Stimulated activated CD8-positive, alpha-beta memory T cell treated with anti-CD3 and anti-CD28 coated beads, Interleukin-15, amount 100 ng/mL, for 24 hours (primary cell): ENCODE measurements at regions not wholly inside any gene's neighbourhood (a gene's known extent, or its start where the extent isn't known, plus 50 kb on each side); places are given as distances from the start of the nearest gene placed in this dataset.

Experiments used
- DNase-seq: peaks from one replicate; pipeline ENCODE4 v3.0.0-alpha.2; 2020; ENCODE audit warnings: low read depth

DNA sequence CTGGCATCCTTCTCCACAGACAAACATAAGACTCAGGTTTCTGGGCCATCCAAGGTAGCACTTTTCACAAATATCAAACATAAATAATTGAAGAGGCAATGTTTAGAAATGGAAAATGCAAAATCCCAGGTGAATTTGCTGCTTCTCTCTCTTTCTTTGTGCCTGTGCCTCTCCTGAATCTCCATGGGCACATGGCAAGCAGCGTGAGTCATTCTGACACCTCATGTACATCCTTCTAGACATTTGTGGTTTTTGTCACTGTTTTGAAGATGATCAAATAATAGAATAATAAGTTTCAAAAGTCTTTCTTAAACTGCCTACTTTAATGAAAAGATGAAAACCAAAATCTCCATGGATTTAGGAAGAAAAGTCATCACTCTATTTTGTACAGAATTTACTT lies 60.3 kb upstream of the RAB11FIP2 start:
- DNase-seq: no peak

DNA sequence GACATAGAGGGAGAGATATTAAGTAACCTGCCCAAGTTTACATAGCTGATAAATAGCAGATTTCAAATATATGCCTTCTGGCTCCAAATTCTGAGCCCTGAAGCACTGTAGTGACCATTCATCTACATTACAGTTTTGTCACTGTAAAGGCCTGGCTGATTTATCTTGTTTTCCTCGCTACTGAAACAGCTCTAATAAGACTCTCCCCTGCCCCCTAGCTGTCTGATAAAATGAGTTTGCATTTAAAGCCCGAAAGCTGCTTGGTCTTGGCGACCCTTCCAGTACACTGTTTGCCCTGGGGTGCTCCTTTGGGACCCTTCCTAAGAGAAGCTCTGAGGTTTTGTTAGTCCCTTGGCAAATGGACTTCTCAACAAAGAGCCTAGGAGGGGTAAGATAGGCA lies 59.7 kb upstream of the RAB11FIP2 start:
- no peak for DNase-seq

DNA sequence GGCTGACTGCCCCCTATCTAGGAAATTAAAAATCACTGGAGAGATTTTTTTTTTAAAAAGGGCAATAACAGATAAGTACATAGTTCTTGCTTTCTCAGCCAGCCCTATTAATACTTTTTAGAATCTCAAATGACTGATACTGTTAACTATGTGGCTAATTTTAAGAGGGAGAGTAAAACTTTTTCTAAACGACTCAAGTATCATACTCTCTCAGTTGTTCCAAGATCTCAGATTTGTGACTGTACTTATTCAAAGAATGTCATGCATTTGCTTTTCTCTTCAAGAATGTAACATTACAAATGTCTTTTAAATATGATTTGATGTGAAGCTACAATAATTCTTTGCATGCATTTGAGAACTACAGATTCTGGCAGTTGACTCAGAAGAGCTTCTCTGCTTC lies 55.4 kb upstream of the RAB11FIP2 start:
- no peak for DNase-seq

DNA sequence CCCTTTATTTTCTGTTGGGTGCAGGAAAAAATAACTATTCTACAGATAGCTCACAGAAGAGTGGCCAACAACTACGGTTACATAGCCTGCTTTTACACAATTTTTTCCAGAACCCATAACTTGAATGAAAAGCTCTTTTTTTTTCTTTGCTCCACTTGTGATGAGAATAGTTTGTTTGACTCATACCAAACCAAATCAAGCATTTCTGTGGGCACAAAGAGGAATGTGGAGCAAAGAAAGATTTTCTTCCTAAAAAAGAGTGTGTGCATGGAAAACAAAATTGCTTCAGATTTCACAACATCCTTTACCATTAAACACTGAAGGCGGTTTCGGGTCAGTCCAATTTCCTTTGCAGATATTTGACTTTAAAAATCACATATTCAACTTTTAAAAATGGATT lies 54.8 kb upstream of the RAB11FIP2 start:
- DNase-seq: no peak
